ENCODE measurements at regions not wholly inside any gene's neighbourhood (a gene's known extent, or its start where the extent isn't known, plus 50 kb on each side); places are given as distances from the start of the nearest gene placed in this dataset.

- ChIA-PET POLR2A (no interaction called here), CTCF (no interaction called here)
Measured at GRCh38 chr18:38369772-38370690, 804.4 kb upstream of the CELF4 start.

- ChIA-PET CTCF (interaction anchor here (0.6 kb wide), 1 partner anchor 524 kb away, joined by 3 read pairs; no protein-coding TSS in a partner anchor), POLR2A (no interaction called here)
Measured at GRCh38 chr18:38368886-38369285, 803.3 kb upstream of the CELF4 start.

- POLR2A ChIA-PET = no interaction called here
- CTCF ChIA-PET = no interaction called here
Measured at GRCh38 chr18:38368246-38368645, 802.6 kb upstream of the CELF4 start.

GRCh38 chr18:38367473-38367872, 801.9 kb upstream of the CELF4 start:
- ChIA-PET CTCF (no interaction called here), POLR2A (no interaction called here)

GRCh38 chr18:38362286-38362792, 796.7 kb upstream of the CELF4 start:
- POLR2A ChIA-PET = no interaction called here
- CTCF ChIA-PET = no interaction called here

- CTCF ChIA-PET = no interaction called here
- POLR2A ChIA-PET = no interaction called here
Measured at GRCh38 chr18:38358805-38359657, 793.4 kb upstream of the CELF4 start.

GRCh38 chr18:38353149-38353548, 787.6 kb upstream of the CELF4 start:
- ChIA-PET POLR2A (no interaction called here), CTCF (no interaction called here)

- ChIA-PET CTCF (interaction anchor here (0.7 kb wide), 1 partner anchor 881 kb away, joined by 3 read pairs; no protein-coding TSS in a partner anchor), POLR2A (no interaction called here)
Measured at GRCh38 chr18:38350141-38350540, 784.5 kb upstream of the CELF4 start.

- ChIA-PET POLR2A (no interaction called here), CTCF (no interaction called here)
Measured at GRCh38 chr18:38330573-38330972, 765.0 kb upstream of the CELF4 start.

- ChIA-PET POLR2A (no interaction called here), CTCF (no interaction called here)
Measured at GRCh38 chr18:38329145-38329544, 763.5 kb upstream of the CELF4 start.

GRCh38 chr18:38322206-38322605, 756.6 kb upstream of the CELF4 start:
- ChIA-PET POLR2A (no interaction called here), CTCF (no interaction called here)

- ChIA-PET CTCF (no interaction called here), POLR2A (no interaction called here)
Measured at GRCh38 chr18:38321262-38321661, 755.7 kb upstream of the CELF4 start.

- POLR2A ChIA-PET = no interaction called here
Measured at GRCh38 chr18:38318416-38318815, 752.8 kb upstream of the CELF4 start.

GRCh38 chr18:38313831-38314230, 748.2 kb upstream of the CELF4 start:
- ChIA-PET CTCF (no interaction called here), POLR2A (no interaction called here)

More at GRCh38 chr18:38318416-38318815, 752.8 kb upstream of the CELF4 start:
- CTCF ChIA-PET = no interaction called here

- ChIA-PET POLR2A (no interaction called here), CTCF (no interaction called here)
Measured at GRCh38 chr18:38312532-38312931, 746.9 kb upstream of the CELF4 start.

- ChIA-PET POLR2A (no interaction called here), CTCF (no interaction called here)
Measured at GRCh38 chr18:38310936-38311335, 745.3 kb upstream of the CELF4 start.

- POLR2A ChIA-PET = no interaction called here
Measured at GRCh38 chr18:38307914-38308313, 742.3 kb upstream of the CELF4 start.

GRCh38 chr18:38305961-38306360, 740.4 kb upstream of the CELF4 start:
- CTCF ChIA-PET = no interaction called here

More at GRCh38 chr18:38307914-38308313, 742.3 kb upstream of the CELF4 start:
- CTCF ChIA-PET = no interaction called here

GRCh38 chr18:38301621-38302020, 736.0 kb upstream of the CELF4 start:
- ChIA-PET CTCF (no interaction called here), POLR2A (no interaction called here)

More at GRCh38 chr18:38305961-38306360, 740.4 kb upstream of the CELF4 start:
- POLR2A ChIA-PET = no interaction called here

GRCh38 chr18:38297910-38298309, 732.3 kb upstream of the CELF4 start:
- ChIA-PET POLR2A (no interaction called here), CTCF (no interaction called here)

GRCh38 chr18:38290229-38290628, 724.6 kb upstream of the CELF4 start:
- CTCF ChIA-PET = no interaction called here
- POLR2A ChIA-PET = no interaction called here

All from activated CD8-positive, alpha-beta memory T cell treated with anti-CD3 and anti-CD28 coated beads for 36 hours (primary cell).